NB4 (cell line): ENCODE measurements at regions not wholly inside any gene's neighbourhood (a gene's known extent, or its start where the extent isn't known, plus 50 kb on each side); places are given as distances from the start of the nearest gene placed in this dataset.

ENCODE experiments used
- DNase-seq: peaks from one replicate; pipeline ENCODE4 v3.0.0; 2010; ENCODE audit warnings: low read depth
- H3K4me3 ChIP-seq: one replicate; pipeline ENCODE4 v1.5.1; 2011; ENCODE audit warnings: mild to moderate bottlenecking, low read depth, low read length, moderate library complexity
- CTCF ChIP-seq: IDR thresholded peaks from one replicate; pipeline ENCODE4 v1.5.1; 2012; ENCODE audit warnings: low read depth, low read length
- MAX ChIP-seq: IDR thresholded peaks from 2 replicates; pipeline ENCODE4 v1.6.1; 2011; ENCODE audit warnings: low read depth, low read length
- MYC ChIP-seq: IDR thresholded peaks from 2 replicates; pipeline ENCODE4 v1.6.1; 2011; ENCODE audit warnings: low read depth, low read length
- POLR2A ChIP-seq: IDR thresholded peaks from 2 replicates; pipeline ENCODE4 v1.6.1; 2011; ENCODE audit warnings: mild to moderate bottlenecking; ENCODE audit not compliant: insufficient read length; ENCODE audit errors: extremely low read depth

DNA sequence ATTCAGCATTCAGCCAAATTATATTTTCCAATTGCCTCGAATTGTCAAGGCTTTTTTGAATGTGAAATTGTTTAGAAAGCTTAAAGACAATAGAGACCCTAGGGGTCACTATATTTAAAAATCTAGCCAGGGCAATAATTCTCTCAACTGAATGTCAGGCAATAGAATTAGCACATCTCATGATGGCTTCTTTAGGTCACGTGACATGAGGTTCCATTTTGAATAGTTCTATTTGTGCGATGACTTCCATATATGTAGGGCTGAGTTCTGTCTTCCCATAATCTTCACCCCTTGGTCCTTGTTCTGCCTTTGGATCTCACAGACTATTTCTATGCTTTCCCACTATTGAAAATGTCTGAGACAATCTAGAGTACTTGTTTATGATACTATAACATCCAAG is 527.7 kb upstream of the KIRREL3 start:
- no peak for DNase-seq
- no peak overlapping the region for H3K4me3 ChIP-seq
- no peak for TF ChIP-seq MAX
- TF ChIP-seq MYC: no peak
- no peak for TF ChIP-seq POLR2A
- no peak for TF ChIP-seq CTCF

DNA sequence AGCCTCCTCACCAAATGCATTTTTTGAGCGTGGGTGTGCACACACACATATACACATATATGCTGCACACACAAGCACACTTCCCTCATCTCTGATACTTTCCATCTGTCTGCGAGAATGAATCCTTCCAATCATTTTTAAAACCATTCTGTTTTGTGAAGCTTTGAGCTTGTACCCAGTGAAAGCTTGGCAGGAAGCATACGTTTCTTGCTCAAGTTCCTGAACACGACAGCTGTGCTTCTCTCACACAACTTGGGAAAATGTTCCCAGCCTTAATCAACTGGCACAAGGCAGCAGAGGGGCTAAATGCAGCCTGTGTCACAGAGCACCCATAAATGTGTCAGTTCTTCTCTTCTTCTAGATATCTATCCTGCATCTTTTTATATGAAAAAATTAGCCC is 524.0 kb upstream of the KIRREL3 start:
- H3K4me3 ChIP-seq: no peak overlapping the region
- TF ChIP-seq MYC (no peak), CTCF (no peak), MAX (no peak), POLR2A (no peak)
- DNase-seq: no peak

DNA sequence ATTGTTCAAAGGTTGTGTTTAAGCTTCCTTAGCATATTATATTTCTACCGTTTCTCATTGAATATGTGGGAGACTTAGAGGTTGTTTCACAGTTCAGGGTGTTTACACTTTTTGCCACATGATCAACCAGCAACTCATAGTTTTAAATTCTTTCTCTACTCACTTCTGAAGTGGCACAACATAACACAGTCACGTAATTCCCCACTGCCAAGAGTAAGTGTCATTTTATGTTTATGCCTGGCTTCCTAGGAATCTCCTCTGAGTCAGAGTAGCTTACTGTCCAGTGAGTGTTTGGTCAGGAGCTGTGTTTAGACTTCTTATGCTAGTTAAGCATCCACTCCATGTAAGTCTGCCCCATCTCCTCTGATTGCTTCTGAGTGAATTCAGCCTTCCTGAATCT is 520.8 kb upstream of the KIRREL3 start:
- H3K4me3 ChIP-seq: no peak overlapping the region
- TF ChIP-seq MYC (no peak), POLR2A (no peak), CTCF (no peak)
- no peak for DNase-seq

DNA sequence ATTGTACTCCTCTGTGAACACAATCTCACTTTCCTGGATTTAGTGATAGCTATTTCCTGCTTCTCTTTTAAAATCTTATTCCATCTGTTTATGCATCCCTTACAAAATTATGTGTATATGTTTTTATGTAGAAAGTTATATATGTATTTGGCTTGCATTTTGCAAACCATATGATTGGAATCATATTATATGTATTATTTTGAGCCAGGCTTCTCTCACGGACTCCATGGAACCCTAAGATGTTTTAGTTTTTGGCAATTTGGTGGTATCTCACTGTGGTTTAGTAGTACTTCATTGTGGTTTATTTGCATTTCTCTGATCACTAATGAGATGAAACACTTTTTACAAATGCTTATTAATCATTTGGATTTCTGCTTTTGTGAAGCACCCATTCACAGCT is 507.3 kb upstream of the KIRREL3 start:
- DNase-seq: no peak
- no peak for TF ChIP-seq CTCF
- no peak for TF ChIP-seq POLR2A
- TF ChIP-seq MAX: no peak
- no peak for TF ChIP-seq MYC
- no peak overlapping the region for H3K4me3 ChIP-seq

GRCh38 chr11:127506647-127507046 is 506.1 kb upstream of the KIRREL3 start:
- TF ChIP-seq POLR2A (no peak), MAX (no peak), CTCF (no peak), MYC (no peak)
- H3K4me3 ChIP-seq: no peak overlapping the region
- DNase-seq: no peak

DNA sequence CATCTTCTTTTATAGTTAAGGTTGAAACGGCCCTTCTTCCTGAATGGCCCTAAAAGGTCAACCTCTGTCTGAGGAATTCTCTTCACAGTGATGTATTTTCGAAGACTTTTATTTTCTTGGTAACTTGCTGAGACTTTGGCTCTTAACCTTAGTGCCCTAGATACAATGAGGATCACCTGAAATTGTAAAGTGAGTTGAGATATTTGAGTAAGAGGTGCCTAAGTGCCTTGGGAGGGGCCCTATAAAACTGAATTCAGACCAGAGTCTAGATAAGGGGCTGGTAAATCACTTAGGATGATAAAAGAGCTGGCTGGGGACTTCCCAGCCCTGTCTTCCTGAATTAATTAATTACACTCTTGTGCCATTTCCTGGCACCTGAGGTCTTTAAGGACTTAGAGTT is 505.6 kb upstream of the KIRREL3 start:
- no peak overlapping the region for H3K4me3 ChIP-seq
- DNase-seq: no peak
- TF ChIP-seq MAX: no peak
- no peak for TF ChIP-seq POLR2A
- no peak for TF ChIP-seq CTCF
